ENCODE measurements at regions not wholly inside any gene's neighbourhood (a gene's known extent, or its start where the extent isn't known, plus 50 kb on each side); places are given as distances from the start of the nearest gene placed in this dataset.

- Histone ChIP-seq H3K36me3 (ENCODE audit: insufficient read depth, low read length) (no peaks in the 10 kb centered on the region), H3K79me2 (ENCODE audit: insufficient read depth, low read length) (no peaks in the 10 kb centered on the region), H3K27ac (ENCODE audit: low read depth, low read length) (no peak overlapping the region), H3K4me1 (ENCODE audit: insufficient read depth, low read length) (no peaks in the 10 kb centered on the region), H3K9ac (ENCODE audit: low read length) (no peak overlapping the region), H3K27me3 (ENCODE audit: insufficient read depth, low read length) (peaks cover 2% of the 10 kb centered on the region), H3K9me3 (ENCODE audit: insufficient read depth, low read depth, low read length) (no peaks in the 10 kb centered on the region), H3K4me3 (ENCODE audit: insufficient read depth, low read depth, low read length) (no peak overlapping the region), H4K20me1 (ENCODE audit: insufficient read depth, low read length) (no peaks in the 10 kb centered on the region), H2AFZ (ENCODE audit: low read depth, low read length) (no peak overlapping the region), H3K4me2 (ENCODE audit: low read length) (no peak overlapping the region)
- H3K4me3 Mint-ChIP-seq (ENCODE audit: unreplicated experiment) = no peak overlapping the region
- H3K36me3 Mint-ChIP-seq (ENCODE audit: low read depth, unreplicated experiment) = no peaks in the 10 kb centered on the region
- no peak overlapping the region for H3K27ac Mint-ChIP-seq (ENCODE audit: unreplicated experiment)
- FAIRE-seq (no peak), DNase-seq (ENCODE audit: low read depth) (no peak)
- no peaks in the 10 kb centered on the region for H3K9me3 Mint-ChIP-seq (ENCODE audit: unreplicated experiment)
- peaks cover 41% of the 10 kb centered on the region for H3K27me3 Mint-ChIP-seq (ENCODE audit: low read depth, unreplicated experiment)
- H3K4me1 Mint-ChIP-seq (ENCODE audit: low read depth, unreplicated experiment) = no peaks in the 10 kb centered on the region
- TF ChIP-seq EZH2 (IDR thresholded peaks at IDR 0.05; ENCODE audit: insufficient read depth, low read length) = no peak
- TF ChIP-seq CTCF (IDR thresholded peaks at IDR 0.05; ENCODE audit: insufficient read depth, low read depth, low read length) = no peak
Observed at GRCh38 chr16:86087896-86088230, 188.9 kb downstream of the IRF8 start.

- TF ChIP-seq EZH2 (IDR thresholded peaks at IDR 0.05; ENCODE audit: insufficient read depth, low read length) = no peak
- TF ChIP-seq CTCF (IDR thresholded peaks at IDR 0.05; ENCODE audit: insufficient read depth, low read depth, low read length) = no peak
- no peaks in the 10 kb centered on the region for H4K20me1 ChIP-seq (ENCODE audit: insufficient read depth, low read length)
- H3K27ac ChIP-seq (ENCODE audit: low read depth, low read length) = no peak overlapping the region
- Mint-ChIP-seq H3K27me3 (ENCODE audit: low read depth, unreplicated experiment) (peaks cover 42% of the 10 kb centered on the region), H3K4me1 (ENCODE audit: low read depth, unreplicated experiment) (no peaks in the 10 kb centered on the region), H3K4me3 (ENCODE audit: unreplicated experiment) (no peak overlapping the region), H3K9me3 (ENCODE audit: unreplicated experiment) (no peaks in the 10 kb centered on the region), H3K36me3 (ENCODE audit: low read depth, unreplicated experiment) (no peaks in the 10 kb centered on the region), H3K27ac (ENCODE audit: unreplicated experiment) (no peak overlapping the region)
- no peaks in the 10 kb centered on the region for H3K36me3 ChIP-seq (ENCODE audit: insufficient read depth, low read length)
- peaks cover 2% of the 10 kb centered on the region for H3K27me3 ChIP-seq (ENCODE audit: insufficient read depth, low read length)
- no peak overlapping the region for H3K4me3 ChIP-seq (ENCODE audit: insufficient read depth, low read depth, low read length)
- no peaks in the 10 kb centered on the region for H3K9me3 ChIP-seq (ENCODE audit: insufficient read depth, low read depth, low read length)
- FAIRE-seq (no peak), DNase-seq (ENCODE audit: low read depth) (no peak)
- H3K4me2 ChIP-seq (ENCODE audit: low read length) = no peak overlapping the region
- no peak overlapping the region for H3K9ac ChIP-seq (ENCODE audit: low read length)
- no peak overlapping the region for H2AFZ ChIP-seq (ENCODE audit: low read depth, low read length)
- H3K4me1 ChIP-seq (ENCODE audit: insufficient read depth, low read length) = no peaks in the 10 kb centered on the region
- H3K79me2 ChIP-seq (ENCODE audit: insufficient read depth, low read length) = no peaks in the 10 kb centered on the region
Observed at GRCh38 chr16:86088287-86088686, 189.3 kb downstream of the IRF8 start.

GRCh38 chr16:86088816-86089215, 189.9 kb downstream of the IRF8 start:
- Mint-ChIP-seq H3K36me3 (ENCODE audit: low read depth, unreplicated experiment) (no peaks in the 10 kb centered on the region), H3K27me3 (ENCODE audit: low read depth, unreplicated experiment) (peaks cover 41% of the 10 kb centered on the region), H3K4me1 (ENCODE audit: low read depth, unreplicated experiment) (no peaks in the 10 kb centered on the region), H3K9me3 (ENCODE audit: unreplicated experiment) (no peaks in the 10 kb centered on the region), H3K27ac (ENCODE audit: unreplicated experiment) (no peak overlapping the region), H3K4me3 (ENCODE audit: unreplicated experiment) (no peak overlapping the region)
- Histone ChIP-seq H3K27me3 (ENCODE audit: insufficient read depth, low read length) (peaks cover 2% of the 10 kb centered on the region), H3K4me1 (ENCODE audit: insufficient read depth, low read length) (no peaks in the 10 kb centered on the region), H3K4me2 (ENCODE audit: low read length) (no peak overlapping the region), H2AFZ (ENCODE audit: low read depth, low read length) (no peak overlapping the region), H3K36me3 (ENCODE audit: insufficient read depth, low read length) (no peaks in the 10 kb centered on the region), H3K27ac (ENCODE audit: low read depth, low read length) (no peak overlapping the region), H4K20me1 (ENCODE audit: insufficient read depth, low read length) (no peaks in the 10 kb centered on the region), H3K79me2 (ENCODE audit: insufficient read depth, low read length) (no peaks in the 10 kb centered on the region), H3K4me3 (ENCODE audit: insufficient read depth, low read depth, low read length) (no peak overlapping the region), H3K9ac (ENCODE audit: low read length) (no peak overlapping the region), H3K9me3 (ENCODE audit: insufficient read depth, low read depth, low read length) (no peaks in the 10 kb centered on the region)
- DNase-seq (ENCODE audit: low read depth) (no peak), FAIRE-seq (no peak)
- TF ChIP-seq CTCF (IDR thresholded peaks at IDR 0.05; ENCODE audit: insufficient read depth, low read depth, low read length) (no peak), EZH2 (IDR thresholded peaks at IDR 0.05; ENCODE audit: insufficient read depth, low read length) (no peak)

All from astrocyte (in vitro differentiated cells and primary cell).